ENCODE measurements at regions not wholly inside any gene's neighbourhood (a gene's known extent, or its start where the extent isn't known, plus 50 kb on each side); places are given as distances from the start of the nearest gene placed in this dataset.

GRCh38 chr3:145368748-145369147 lies 792.2 kb downstream of the PLOD2 start:
- TF ChIP-seq POLR2A (IDR thresholded peaks at IDR 0.05; ENCODE audit: low read depth, low read length), result no peak
- no peak for TF ChIP-seq POLR2AphosphoS5 (IDR thresholded peaks at IDR 0.05; ENCODE audit: low read depth, low read length)
- no peak for TF ChIP-seq TAF1 (IDR thresholded peaks at IDR 0.05; ENCODE audit: low read depth, low read length)
- TF ChIP-seq SPI1 (IDR thresholded peaks at IDR 0.05; ENCODE audit: low read depth, low read length), result no peak

All from GM12891 (cell line).